ENCODE measurements at regions not wholly inside any gene's neighbourhood (a gene's known extent, or its start where the extent isn't known, plus 50 kb on each side); places are given as distances from the start of the nearest gene placed in this dataset.

DNA sequence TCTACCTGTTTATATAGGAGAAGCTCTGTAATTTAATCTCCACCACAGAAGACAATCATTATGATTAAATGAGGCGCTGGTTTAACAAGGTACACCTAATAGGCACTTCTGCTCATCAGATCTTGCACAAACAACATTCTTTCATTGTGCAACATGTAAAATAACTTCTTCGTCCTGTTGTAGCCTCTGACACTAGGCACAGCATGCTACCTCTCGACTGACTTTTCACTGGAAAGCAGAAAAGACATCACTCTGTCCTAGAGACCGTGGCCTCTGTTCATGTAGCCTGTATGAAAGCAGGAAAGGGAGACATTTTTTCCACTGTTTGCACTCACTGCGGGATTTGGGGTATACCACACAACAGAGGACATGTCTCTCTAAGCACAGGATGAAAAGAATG lies 316.5 kb downstream of the IRS1 start:
- no peak overlapping the region for H3K27ac ChIP-seq (replicated peaks)
- DNase-seq (ENCODE audit: low read depth in 1 of 2, low spot score in 1 of 2): no peak

DNA sequence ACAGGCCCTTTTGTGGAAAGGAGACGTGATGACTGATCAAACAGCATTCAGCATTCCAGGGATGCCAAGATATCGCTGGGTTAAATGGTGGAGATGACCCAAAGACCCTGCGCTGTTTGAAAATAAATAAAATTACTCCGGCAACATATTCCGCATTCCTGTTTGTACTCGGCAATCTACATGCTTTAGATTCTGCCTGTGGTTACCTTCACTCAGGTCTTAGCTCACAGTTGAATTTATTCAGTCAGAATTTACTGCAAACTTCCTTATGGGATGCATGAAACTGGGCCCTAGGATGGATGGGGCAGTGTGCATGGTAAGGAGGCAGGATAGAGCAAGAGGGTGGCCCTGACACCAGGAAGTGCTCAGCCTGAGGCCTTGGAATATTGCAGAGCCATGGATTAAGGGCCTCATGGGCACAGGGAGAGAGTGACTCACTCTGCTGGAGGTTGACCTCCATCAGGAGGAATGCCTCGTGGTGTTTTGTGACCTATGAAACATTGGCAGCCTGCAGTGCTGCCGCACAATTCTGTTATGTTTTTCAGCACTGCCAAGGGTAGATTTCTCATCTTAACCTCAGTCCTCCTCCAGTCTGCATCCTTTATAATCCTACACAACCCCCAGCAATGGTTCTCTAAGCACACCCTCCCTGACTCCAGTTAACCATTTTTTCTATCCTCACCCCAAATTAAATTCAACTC lies 321.4 kb downstream of the IRS1 start:
- H3K27me3 ChIP-seq (ENCODE audit: insufficient read depth, poor library complexity, severe bottlenecking): no peaks in the 10 kb centered on the region
- TF ChIP-seq, protein P1, sequence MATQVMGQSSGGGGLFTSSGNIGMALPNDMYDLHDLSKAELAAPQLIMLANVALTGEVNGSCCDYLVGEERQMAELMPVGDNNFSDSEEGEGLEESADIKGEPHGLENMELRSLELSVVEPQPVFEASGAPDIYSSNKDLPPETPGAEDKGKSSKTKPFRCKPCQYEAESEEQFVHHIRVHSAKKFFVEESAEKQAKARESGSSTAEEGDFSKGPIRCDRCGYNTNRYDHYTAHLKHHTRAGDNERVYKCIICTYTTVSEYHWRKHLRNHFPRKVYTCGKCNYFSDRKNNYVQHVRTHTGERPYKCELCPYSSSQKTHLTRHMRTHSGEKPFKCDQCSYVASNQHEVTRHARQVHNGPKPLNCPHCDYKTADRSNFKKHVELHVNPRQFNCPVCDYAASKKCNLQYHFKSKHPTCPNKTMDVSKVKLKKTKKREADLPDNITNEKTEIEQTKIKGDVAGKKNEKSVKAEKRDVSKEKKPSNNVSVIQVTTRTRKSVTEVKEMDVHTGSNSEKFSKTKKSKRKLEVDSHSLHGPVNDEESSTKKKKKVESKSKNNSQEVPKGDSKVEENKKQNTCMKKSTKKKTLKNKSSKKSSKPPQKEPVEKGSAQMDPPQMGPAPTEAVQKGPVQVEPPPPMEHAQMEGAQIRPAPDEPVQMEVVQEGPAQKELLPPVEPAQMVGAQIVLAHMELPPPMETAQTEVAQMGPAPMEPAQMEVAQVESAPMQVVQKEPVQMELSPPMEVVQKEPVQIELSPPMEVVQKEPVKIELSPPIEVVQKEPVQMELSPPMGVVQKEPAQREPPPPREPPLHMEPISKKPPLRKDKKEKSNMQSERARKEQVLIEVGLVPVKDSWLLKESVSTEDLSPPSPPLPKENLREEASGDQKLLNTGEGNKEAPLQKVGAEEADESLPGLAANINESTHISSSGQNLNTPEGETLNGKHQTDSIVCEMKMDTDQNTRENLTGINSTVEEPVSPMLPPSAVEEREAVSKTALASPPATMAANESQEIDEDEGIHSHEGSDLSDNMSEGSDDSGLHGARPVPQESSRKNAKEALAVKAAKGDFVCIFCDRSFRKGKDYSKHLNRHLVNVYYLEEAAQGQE (IDR thresholded peaks at IDR 0.05; ENCODE audit: insufficient replicate concordance, low read depth): no peak
- no peak for TF ChIP-seq CTCF (IDR thresholded peaks at IDR 0.05; ENCODE audit: insufficient read depth, low read length)
- TF ChIP-seq SPI1 (IDR thresholded peaks at IDR 0.05; ENCODE audit: borderline replicate concordance, low read depth): no peak
- TF ChIP-seq POLR2AphosphoS5 (IDR thresholded peaks at IDR 0.05; ENCODE audit: low read depth): no peak
- no peak for TF ChIP-seq GABPA (IDR thresholded peaks at IDR 0.05; ENCODE audit: low read depth)
- no peak overlapping the region for H3K4me3 ChIP-seq (replicated peaks; ENCODE audit: insufficient read depth, low read length)
- DNase-seq (ENCODE audit: low read depth in 1 of 2, low spot score in 1 of 2): no peak
- no peak overlapping the region for H3K27ac ChIP-seq (replicated peaks)

More for the DNA sequence above, 316.5 kb downstream of the IRS1 start:
- no peak for TF ChIP-seq POLR2AphosphoS5 (IDR thresholded peaks at IDR 0.05; ENCODE audit: low read depth)
- TF ChIP-seq CTCF (IDR thresholded peaks at IDR 0.05; ENCODE audit: insufficient read depth, low read length): no peak
- TF ChIP-seq SPI1 (IDR thresholded peaks at IDR 0.05; ENCODE audit: borderline replicate concordance, low read depth): no peak
- TF ChIP-seq GABPA (IDR thresholded peaks at IDR 0.05; ENCODE audit: low read depth): no peak
- TF ChIP-seq, protein P1 (IDR thresholded peaks at IDR 0.05; ENCODE audit: insufficient replicate concordance, low read depth): no peak
- no peak overlapping the region for H3K4me3 ChIP-seq (replicated peaks; ENCODE audit: insufficient read depth, low read length)
- H3K27me3 ChIP-seq (ENCODE audit: insufficient read depth, poor library complexity, severe bottlenecking): no peaks in the 10 kb centered on the region

DNA sequence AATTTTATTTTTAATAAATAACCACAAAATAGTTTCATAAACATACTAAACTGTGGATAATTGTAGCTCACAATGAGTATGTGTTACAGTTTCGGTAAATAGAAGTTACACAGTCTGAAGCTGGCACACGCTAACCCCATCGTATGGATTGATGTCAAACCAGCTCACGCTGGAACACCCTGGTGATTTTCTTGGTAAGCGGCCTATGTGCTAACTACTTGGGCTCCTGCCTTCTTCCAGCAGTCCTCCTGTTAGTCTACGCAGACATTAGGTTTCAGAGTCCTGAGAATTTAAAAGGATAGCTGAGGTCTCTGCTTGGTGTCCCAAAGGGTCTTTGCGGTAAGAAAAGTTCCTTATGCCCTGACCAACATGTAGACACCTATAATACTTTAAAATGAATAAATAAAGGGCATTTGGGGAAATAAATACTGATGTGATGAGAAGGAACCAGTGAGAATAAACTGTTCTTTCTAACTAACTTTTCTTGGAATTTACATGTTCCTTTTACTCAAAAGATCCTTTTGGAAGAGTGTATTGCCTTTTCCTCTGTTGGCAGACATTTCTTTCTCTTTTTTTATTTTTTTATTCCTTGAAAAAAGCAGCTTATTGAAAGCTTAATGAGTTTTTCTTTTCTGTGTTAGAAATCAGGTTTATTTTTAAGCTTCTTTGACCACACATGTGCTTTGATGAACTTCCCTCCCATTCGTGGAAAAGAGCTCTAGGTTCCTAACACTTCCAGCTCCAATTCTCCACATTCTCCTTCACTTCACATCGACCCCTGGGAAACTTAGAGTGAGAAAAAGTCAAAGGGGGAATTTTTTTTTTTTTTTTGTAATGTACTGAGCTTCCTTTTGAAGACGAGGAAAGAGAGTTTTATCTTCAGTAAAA lies 322.2 kb downstream of the IRS1 start:
- no peak overlapping the region for H3K4me3 ChIP-seq (replicated peaks; ENCODE audit: insufficient read depth, low read length)
- DNase-seq (ENCODE audit: low read depth in 1 of 2, low spot score in 1 of 2): no peak
- no peaks in the 10 kb centered on the region for H3K27me3 ChIP-seq (ENCODE audit: insufficient read depth, poor library complexity, severe bottlenecking)
- H3K27ac ChIP-seq (replicated peaks): no peak overlapping the region
- TF ChIP-seq CTCF (IDR thresholded peaks at IDR 0.05; ENCODE audit: insufficient read depth, low read length) (no peak), SPI1 (IDR thresholded peaks at IDR 0.05; ENCODE audit: borderline replicate concordance, low read depth) (no peak), GABPA (IDR thresholded peaks at IDR 0.05; ENCODE audit: low read depth) (no peak), POLR2AphosphoS5 (IDR thresholded peaks at IDR 0.05; ENCODE audit: low read depth) (no peak)
- TF ChIP-seq, protein P1 (IDR thresholded peaks at IDR 0.05; ENCODE audit: insufficient replicate concordance, low read depth): no peak
